KMS-11 (cell line): ENCODE measurements at regions not wholly inside any gene's neighbourhood (a gene's known extent, or its start where the extent isn't known, plus 50 kb on each side); places are given as distances from the start of the nearest gene placed in this dataset.

Source experiments
- H2AFZ ChIP-seq: fragments of 200-600 bp; sonication (generic); 2 replicates; pipeline ENCODE4 v1.6.1; 2016; ENCODE audit warnings: antibody characterized with exemption, mixed run types, low read depth
- H3K27ac ChIP-seq: fragments of 200-600 bp; sonication (generic); 2 replicates; pipeline ENCODE4 v1.6.1; 2016; ENCODE audit warnings: mild to moderate bottlenecking, mixed run types
- H3K27me3 ChIP-seq: fragments of 200-600 bp; sonication (generic); 2 replicates; pipeline ENCODE4 v1.6.1; 2017; ENCODE audit warnings: mild to moderate bottlenecking, low read depth, mixed run types, moderate library complexity; ENCODE audit not compliant: insufficient read depth
- H3K36me3 ChIP-seq: fragments of 200-600 bp; sonication (generic); 2 replicates; pipeline ENCODE4 v1.6.1; 2017; ENCODE audit warnings: mild to moderate bottlenecking, mixed run types; ENCODE audit not compliant: insufficient read depth
- H3K4me1 ChIP-seq: fragments of 200-600 bp; sonication (generic); 2 replicates; pipeline ENCODE4 v1.6.1; 2016; ENCODE audit warnings: mild to moderate bottlenecking, low read depth, mixed run types; ENCODE audit not compliant: poor library complexity, severe bottlenecking
- H3K4me2 ChIP-seq: fragments of 200-600 bp; sonication (generic); 2 replicates; pipeline ENCODE4 v1.7.0; 2016; ENCODE audit warnings: mild to moderate bottlenecking, mixed run types
- H3K4me3 ChIP-seq: fragments of 200-600 bp; sonication (generic); IDR thresholded peaks from 2 replicates; pipeline ENCODE4 v1.6.1; 2017; ENCODE audit warnings: low read depth, low read length, mixed read lengths; ENCODE audit not compliant: insufficient read depth
- H3K79me2 ChIP-seq: fragments of 200-600 bp; sonication (generic); 2 replicates; pipeline ENCODE4 v1.6.1; 2016; ENCODE audit warnings: low read depth, mixed run types; ENCODE audit not compliant: insufficient read depth
- H3K9ac ChIP-seq: fragments of 200-600 bp; sonication (generic); 2 replicates; pipeline ENCODE4 v1.6.1; 2016; ENCODE audit warnings: mild to moderate bottlenecking, mixed run types
- H4K20me1 ChIP-seq: fragments of 200-600 bp; sonication (generic); 2 replicates; pipeline ENCODE4 v1.6.1; 2016; ENCODE audit warnings: mild to moderate bottlenecking, mixed run types; ENCODE audit not compliant: insufficient read depth
- CTCF ChIP-seq: fragments of 200-600 bp; sonication (generic); conservative IDR thresholded peaks from 2 replicates; pipeline ENCODE4 v1.6.1; 2017; ENCODE audit warnings: low read depth, mild to moderate bottlenecking, antibody characterized with exemption, low read length, moderate library complexity, mixed read lengths

GRCh38 chr9:86720639-86721225 is 226.6 kb downstream of the GAS1 start:
- H3K4me1 ChIP-seq, result no peaks in the 10 kb centered on the region
- H3K27ac ChIP-seq, result no peak overlapping the region
- no peaks in the 10 kb centered on the region for H3K79me2 ChIP-seq
- TF ChIP-seq CTCF, result no peak
- no peak overlapping the region for H3K9ac ChIP-seq
- no peaks in the 10 kb centered on the region for H3K27me3 ChIP-seq
- H4K20me1 ChIP-seq, result no peaks in the 10 kb centered on the region
- H3K36me3 ChIP-seq, result no peaks in the 10 kb centered on the region
- no peak overlapping the region for H2AFZ ChIP-seq
- no peak overlapping the region for H3K4me3 ChIP-seq
- H3K4me2 ChIP-seq, result no peak overlapping the region

GRCh38 chr9:86718388-86719049 is 228.8 kb downstream of the GAS1 start:
- no peaks in the 10 kb centered on the region for H3K79me2 ChIP-seq
- H3K27me3 ChIP-seq, result no peaks in the 10 kb centered on the region
- no peak overlapping the region for H3K4me3 ChIP-seq
- no peak overlapping the region for H3K4me2 ChIP-seq
- no peak overlapping the region for H2AFZ ChIP-seq
- H3K9ac ChIP-seq, result no peak overlapping the region
- no peaks in the 10 kb centered on the region for H3K4me1 ChIP-seq
- no peak overlapping the region for H3K27ac ChIP-seq
- no peaks in the 10 kb centered on the region for H3K36me3 ChIP-seq
- H4K20me1 ChIP-seq, result no peaks in the 10 kb centered on the region
- TF ChIP-seq CTCF, result no peak

GRCh38 chr9:86716326-86716922 is 230.9 kb downstream of the GAS1 start:
- Histone ChIP-seq H3K79me2 (no peaks in the 10 kb centered on the region), H3K4me3 (no peak overlapping the region), H3K4me2 (no peak overlapping the region), H2AFZ (no peak overlapping the region), H3K4me1 (no peaks in the 10 kb centered on the region), H3K9ac (no peak overlapping the region), H3K27me3 (no peaks in the 10 kb centered on the region), H3K36me3 (no peaks in the 10 kb centered on the region), H3K27ac (no peak overlapping the region), H4K20me1 (no peaks in the 10 kb centered on the region)
- no peak for TF ChIP-seq CTCF

DNA sequence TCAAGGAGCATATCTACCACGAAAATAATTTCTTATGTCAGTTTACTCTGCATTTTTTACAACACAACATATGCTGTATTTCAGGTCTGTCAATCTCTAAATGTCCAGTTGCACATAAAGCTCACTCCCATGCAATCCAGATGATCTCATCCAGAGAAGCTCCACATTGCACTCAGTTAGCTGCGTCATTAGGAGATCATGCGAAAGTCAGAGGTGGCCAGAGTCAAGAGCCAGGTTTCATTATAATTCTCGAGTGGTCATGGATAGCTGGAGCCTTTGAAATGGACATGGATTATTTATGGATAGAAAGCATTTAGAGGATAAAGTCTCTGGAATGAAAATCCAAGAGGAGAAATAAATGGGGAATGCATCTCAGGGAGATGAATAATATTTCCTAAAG is 232.3 kb downstream of the GAS1 start:
- Histone ChIP-seq H3K4me3 (no peak overlapping the region), H3K9ac (no peak overlapping the region), H3K79me2 (no peaks in the 10 kb centered on the region), H3K4me2 (no peak overlapping the region), H4K20me1 (no peaks in the 10 kb centered on the region), H3K36me3 (no peaks in the 10 kb centered on the region), H3K27me3 (no peaks in the 10 kb centered on the region), H2AFZ (no peak overlapping the region), H3K27ac (no peak overlapping the region), H3K4me1 (no peaks in the 10 kb centered on the region)
- no peak for TF ChIP-seq CTCF
